Natural killer cell treated with Interleukin-12 subunit alpha and Interleukin-12 subunit beta and Interleukin-15 and Interleukin-18, amount 100 ng/mL, for 72 hours (primary cell): ENCODE measurements at regions not wholly inside any gene's neighbourhood (a gene's known extent, or its start where the extent isn't known, plus 50 kb on each side); places are given as distances from the start of the nearest gene placed in this dataset.

ENCODE experiments used
- ATAC-seq, 2 donors: fragments of 150-1000 bp; cut with Tn5 transposase in 1 of 2; sonication (Bioruptor Pico), chemical (Tn5 transposase) in 1 of 2; 2 replicates each; pipeline ENCODE4 v1.10.0; 2021
- DNase-seq: peaks from one replicate; pipeline ENCODE4 v3.0.0; 2022; ENCODE audit warnings: low spot score
- H3K27ac Mint-ChIP-seq, 2 donors: 1 replicate in 1 of 2; 2 replicates in 1 of 2; pipeline ENCODE4 v1.8.0; 2022; ENCODE audit warnings: mixed read lengths in 2 of 2, mild to moderate bottlenecking in 1 of 2, moderate library complexity in 1 of 2
- H3K27me3 Mint-ChIP-seq, 2 donors: 1 replicate in 1 of 2; 2 replicates in 1 of 2; pipeline ENCODE4 v1.8.0; 2022; ENCODE audit warnings: mixed read lengths in 2 of 2
- H3K36me3 Mint-ChIP-seq: one replicate; pipeline ENCODE4 v1.8.0; 2022; ENCODE audit warnings: mixed read lengths
- H3K4me1 Mint-ChIP-seq, 2 donors: 1 replicate in 1 of 2; 2 replicates in 1 of 2; pipeline ENCODE4 v1.8.0; 2022; ENCODE audit warnings: low read depth in 2 of 2, mixed read lengths in 2 of 2, mild to moderate bottlenecking in 1 of 2
- H3K4me3 Mint-ChIP-seq: one replicate; pipeline ENCODE4 v1.8.0; 2022; ENCODE audit warnings: mixed read lengths
- H3K9me3 Mint-ChIP-seq: 2 replicates; pipeline ENCODE4 v1.8.0; 2022; ENCODE audit warnings: mixed read lengths

GRCh38 chr4:89528526-89529133 lies 221.0 kb upstream of the GPRIN3 start:
- Mint-ChIP-seq H3K4me3 (no peak overlapping the region), H3K4me1 (peaks cover 5% of the 10 kb centered on the region in 2 donors), H3K9me3 (no peaks in the 10 kb centered on the region), H3K27ac (no peak overlapping the region), H3K27me3 (peaks cover 19 to 20% of the 10 kb centered on the region in 2 donors), H3K36me3 (no peaks in the 10 kb centered on the region)
- ATAC-seq, result no peak
- DNase-seq, result no peak

GRCh38 chr4:89521826-89522225 lies 214.2 kb upstream of the GPRIN3 start:
- ATAC-seq, result no peak
- Mint-ChIP-seq H3K36me3 (no peaks in the 10 kb centered on the region), H3K9me3 (no peaks in the 10 kb centered on the region), H3K27me3 (peaks cover 24 to 37% of the 10 kb centered on the region in 2 donors), H3K4me3 (no peak overlapping the region), H3K27ac (no peak overlapping the region), H3K4me1 (no peaks in the 10 kb centered on the region)
- DNase-seq, result no peak

GRCh38 chr4:89519771-89520320 lies 212.2 kb upstream of the GPRIN3 start:
- ATAC-seq, result no peak
- Mint-ChIP-seq H3K36me3 (no peaks in the 10 kb centered on the region), H3K9me3 (no peaks in the 10 kb centered on the region)

GRCh38 chr4:89518259-89518658 lies 210.7 kb upstream of the GPRIN3 start:
- Mint-ChIP-seq H3K27ac (no peak overlapping the region), H3K27me3 (peaks cover 21 to 24% of the 10 kb centered on the region in 2 donors), H3K36me3 (no peaks in the 10 kb centered on the region), H3K4me3 (no peak overlapping the region), H3K4me1 (peaks cover 0 to 4% of the 10 kb centered on the region in 2 donors), H3K9me3 (no peaks in the 10 kb centered on the region)
- DNase-seq (no peak), ATAC-seq (no peak)

More at GRCh38 chr4:89519771-89520320, 212.2 kb upstream of the GPRIN3 start:
- Mint-ChIP-seq H3K4me1 (no peaks in the 10 kb centered on the region), H3K4me3 (no peak overlapping the region), H3K27ac (no peak overlapping the region), H3K27me3 (peaks cover 15 to 24% of the 10 kb centered on the region in 2 donors)
- DNase-seq, result no peak

GRCh38 chr4:89514811-89515210 lies 207.2 kb upstream of the GPRIN3 start:
- peaks cover 1% of the 10 kb centered on the region for H3K36me3 Mint-ChIP-seq
- H3K4me1 Mint-ChIP-seq, result peaks cover 8% of the 10 kb centered on the region in 2 donors
- H3K4me3 Mint-ChIP-seq, result no peak overlapping the region
- H3K27ac Mint-ChIP-seq, result no peak overlapping the region
- peaks cover 3% of the 10 kb centered on the region for H3K9me3 Mint-ChIP-seq
- ATAC-seq (no peak), DNase-seq (no peak)
- H3K27me3 Mint-ChIP-seq, result peaks cover 11 to 13% of the 10 kb centered on the region in 2 donors

GRCh38 chr4:89511776-89512175 lies 204.2 kb upstream of the GPRIN3 start:
- H3K4me1 Mint-ChIP-seq, result peaks cover 19% of the 10 kb centered on the region in 2 donors
- peaks cover 6 to 10% of the 10 kb centered on the region in 2 donors for H3K27me3 Mint-ChIP-seq
- H3K27ac Mint-ChIP-seq, result no peak overlapping the region
- H3K4me3 Mint-ChIP-seq, result no peak overlapping the region
- peaks cover 7% of the 10 kb centered on the region for H3K9me3 Mint-ChIP-seq
- peaks cover 10% of the 10 kb centered on the region for H3K36me3 Mint-ChIP-seq
- ATAC-seq (no peak), DNase-seq (no peak)

GRCh38 chr4:89509708-89510281 lies 202.2 kb upstream of the GPRIN3 start:
- peak; percentile 96 to 98 for ATAC-seq
- Mint-ChIP-seq H3K4me3 (peak overlapping the region; percentile 84), H3K27me3 (peaks cover 6 to 10% of the 10 kb centered on the region in 2 donors), H3K9me3 (peaks cover 7% of the 10 kb centered on the region), H3K27ac (peak overlapping the region; percentile 76 to 84), H3K36me3 (peaks cover 10% of the 10 kb centered on the region), H3K4me1 (peaks cover 19% of the 10 kb centered on the region in 2 donors)
- DNase-seq, result peak; percentile 74

GRCh38 chr4:89506866-89507491 lies 199.4 kb upstream of the GPRIN3 start:
- ATAC-seq, result no peak
- peak overlapping the region in 1 of 2 donors; percentile 3 for H3K27ac Mint-ChIP-seq
- DNase-seq, result no peak
- peaks cover 10% of the 10 kb centered on the region for H3K36me3 Mint-ChIP-seq
- H3K9me3 Mint-ChIP-seq, result peaks cover 7% of the 10 kb centered on the region
- peaks cover 15 to 19% of the 10 kb centered on the region in 2 donors for H3K4me1 Mint-ChIP-seq
- H3K27me3 Mint-ChIP-seq, result peaks cover 4 to 6% of the 10 kb centered on the region in 2 donors
- no peak overlapping the region for H3K4me3 Mint-ChIP-seq

- ATAC-seq (no peak), DNase-seq (no peak)
- Mint-ChIP-seq H3K27ac (no peak overlapping the region), H3K9me3 (no peaks in the 10 kb centered on the region), H3K36me3 (no peaks in the 10 kb centered on the region), H3K4me1 (no peaks in the 10 kb centered on the region), H3K4me3 (no peak overlapping the region), H3K27me3 (peaks cover 7 to 14% of the 10 kb centered on the region in 2 donors)
Measured at GRCh38 chr4:89502581-89502980, 195.0 kb upstream of the GPRIN3 start.

- H3K4me3 Mint-ChIP-seq, result no peak overlapping the region
- H3K27me3 Mint-ChIP-seq, result peaks cover 5 to 14% of the 10 kb centered on the region in 2 donors
- no peak for ATAC-seq
- no peaks in the 10 kb centered on the region for H3K9me3 Mint-ChIP-seq
- H3K36me3 Mint-ChIP-seq, result no peaks in the 10 kb centered on the region
- H3K4me1 Mint-ChIP-seq, result no peaks in the 10 kb centered on the region
- DNase-seq, result no peak
- H3K27ac Mint-ChIP-seq, result no peak overlapping the region
Measured at GRCh38 chr4:89497517-89498308, 190.1 kb upstream of the GPRIN3 start.

- H3K4me3 Mint-ChIP-seq, result no peak overlapping the region
- no peaks in the 10 kb centered on the region for H3K36me3 Mint-ChIP-seq
- DNase-seq, result no peak
- no peaks in the 10 kb centered on the region for H3K9me3 Mint-ChIP-seq
- no peak overlapping the region for H3K27ac Mint-ChIP-seq
- no peaks in the 10 kb centered on the region for H3K4me1 Mint-ChIP-seq
- ATAC-seq, result no peak
- H3K27me3 Mint-ChIP-seq, result peaks cover 5 to 14% of the 10 kb centered on the region in 2 donors
Measured at GRCh38 chr4:89496851-89497250, 189.3 kb upstream of the GPRIN3 start.

GRCh38 chr4:89493367-89493766 lies 185.8 kb upstream of the GPRIN3 start:
- Mint-ChIP-seq H3K27me3 (no peaks in the 10 kb centered on the region), H3K9me3 (no peaks in the 10 kb centered on the region), H3K36me3 (no peaks in the 10 kb centered on the region), H3K4me1 (no peaks in the 10 kb centered on the region), H3K27ac (no peak overlapping the region), H3K4me3 (no peak overlapping the region)
- no peak for DNase-seq
- ATAC-seq, result no peak

- DNase-seq, result no peak
- no peak overlapping the region for H3K4me3 Mint-ChIP-seq
- no peaks in the 10 kb centered on the region for H3K36me3 Mint-ChIP-seq
- no peaks in the 10 kb centered on the region for H3K27me3 Mint-ChIP-seq
- H3K4me1 Mint-ChIP-seq, result no peaks in the 10 kb centered on the region
- H3K9me3 Mint-ChIP-seq, result no peaks in the 10 kb centered on the region
- no peak for ATAC-seq
- H3K27ac Mint-ChIP-seq, result no peak overlapping the region
Measured at GRCh38 chr4:89492581-89493071, 185.0 kb upstream of the GPRIN3 start.
